HCT116 (cell line): ENCODE measurements at regions not wholly inside any gene's neighbourhood (a gene's known extent, or its start where the extent isn't known, plus 50 kb on each side); places are given as distances from the start of the nearest gene placed in this dataset.

Experiments
- ATAC-seq: fragments of 200-7000 bp; cut with Tn5 transposase; 2 replicates; pipeline ENCODE4 v1.9.1; 2020; ENCODE audit warnings: mild to moderate bottlenecking, moderate library complexity
- BruUV-seq: library from RNA; stranded (reverse); fragments of 400-500 nt; replicated peaks from 2 replicates; lab custom pipeline; 2021; lab: Mats Ljungman, UMichigan
- CTCF ChIA-PET: fragments of 300-600 bp; sonication (Branson Sonifier 250); formaldehyde crosslinking; loops from one replicate; lab custom pipeline; 2021; ENCODE audit warnings: antibody characterized with exemption; lab: Charles Lee
- POLR2A ChIA-PET: fragments of 300-600, 350-600 bp; sonication (Branson Sonifier 250); formaldehyde crosslinking; loops from one replicate; lab custom pipeline; 2021; ENCODE audit warnings: antibody characterized with exemption; lab: Charles Lee
- RAD21 ChIA-PET, 2 experiments: fragments of 300-600 bp; sonication (Branson Sonifier 250); formaldehyde crosslinking; loops; one replicate each; lab custom pipeline; 2023; ENCODE audit warnings: low total read pairs in 2 of 2; ENCODE audit not compliant: uncharacterized antibody in 2 of 2, unreplicated experiment in 2 of 2, low non-redundant PET in 1 of 2; lab: Charles Lee
- DNase-seq: peaks from one replicate; pipeline ENCODE4 v3.0.0-alpha.2; 2010; ENCODE audit warnings: low read depth, low spot score
- H2AFZ ChIP-seq: fragments of 200-600 bp; shearing (Covaris generic), sonication (generic); 2 replicates; pipeline ENCODE4 v1.6.1; 2017; ENCODE audit warnings: low read depth, mixed run types, mixed read lengths, antibody characterized with exemption, low read length; ENCODE audit not compliant: poor library complexity, severe bottlenecking
- H3K27ac ChIP-seq: 2 replicates; pipeline ENCODE4 v1.5.1; 2012; ENCODE audit warnings: low read depth, low read length
- H3K27me3 ChIP-seq: fragments of 200-600 bp; sonication (generic); 2 replicates; pipeline ENCODE4 v1.6.1; 2016; ENCODE audit warnings: mixed run types, low read length, mixed read lengths; ENCODE audit not compliant: insufficient read depth
- H3K36me3 ChIP-seq, 2 experiments: fragments of 200-500 bp in 1 of 2; fragments of 200-600 bp in 1 of 2; sonication (Bioruptor generic) in 1 of 2; sonication (generic) in 1 of 2; 2 replicates each; pipeline versions ENCODE4 v1.5.1 to v1.6.1; 2014 to 2016; ENCODE audit warnings: low read length in 2 of 2, inconsistent platforms in 1 of 2, mixed read lengths in 1 of 2, mixed run types in 1 of 2; ENCODE audit not compliant: insufficient read depth in 2 of 2, control insufficient read depth in 1 of 2
- H3K4me1 ChIP-seq, 2 experiments: fragments of 200-600 bp in 1 of 2; sonication (generic) in 1 of 2; 2 replicates each; pipeline versions ENCODE4 v1.5.1 to v1.6.1; 2012 to 2017; ENCODE audit warnings: low read length in 2 of 2, inconsistent platforms in 1 of 2, mild to moderate bottlenecking in 1 of 2, mixed read lengths in 1 of 2, mixed run types in 1 of 2, moderate library complexity in 1 of 2; ENCODE audit not compliant: insufficient read depth in 2 of 2, control insufficient read depth in 1 of 2
- H3K4me2 ChIP-seq: fragments of 200-600 bp; sonication (generic); 2 replicates; pipeline ENCODE4 v1.6.1; 2017; ENCODE audit warnings: mixed run types, low read length, mixed read lengths
- H3K4me3 ChIP-seq, 2 experiments: fragments of 200-600 bp in 1 of 2; sonication (generic) in 1 of 2; replicated peaks in 1 of 2; 2 replicates each; pipeline ENCODE4 v1.5.1; 2011 to 2016; ENCODE audit warnings: low read length in 2 of 2, control low read depth in 1 of 2, low read depth in 1 of 2, mild to moderate bottlenecking in 1 of 2, mixed read lengths in 1 of 2, mixed run types in 1 of 2
- H3K79me2 ChIP-seq: fragments of 200-600 bp; sonication (generic); 2 replicates; pipeline ENCODE4 v1.6.1; 2017; ENCODE audit warnings: mild to moderate bottlenecking, mixed run types, low read length, moderate library complexity, mixed read lengths; ENCODE audit not compliant: insufficient read depth
- H3K9ac ChIP-seq: fragments of 200-600 bp; sonication (generic); 2 replicates; pipeline ENCODE4 v1.6.1; 2016; ENCODE audit warnings: low read length, mixed read lengths
- H3K9me2 ChIP-seq: fragments of 200-600 bp; sonication (generic), shearing (Covaris generic); 2 replicates; pipeline ENCODE4 v1.6.1; 2017; ENCODE audit warnings: mixed run types, mild to moderate bottlenecking, moderate library complexity; ENCODE audit not compliant: insufficient read depth
- H3K9me3 ChIP-seq, 2 experiments: fragments of 200-500 bp in 1 of 2; fragments of 200-600 bp in 1 of 2; sonication (Bioruptor generic) in 1 of 2; sonication (generic) in 1 of 2; 2 replicates each; pipeline ENCODE4 v1.6.1; 2014 to 2017; ENCODE audit warnings: low read length in 2 of 2, mixed read lengths in 2 of 2, inconsistent platforms in 1 of 2, low read depth in 1 of 2, mild to moderate bottlenecking in 1 of 2, mixed run types in 1 of 2, moderate library complexity in 1 of 2; ENCODE audit not compliant: control insufficient read depth in 1 of 2, insufficient read depth in 1 of 2
- H4K20me1 ChIP-seq: fragments of 200-600 bp; sonication (generic), shearing (Covaris generic); 2 replicates; pipeline ENCODE4 v1.6.1; 2017; ENCODE audit warnings: mixed run types, mild to moderate bottlenecking, moderate library complexity; ENCODE audit not compliant: insufficient read depth
- CBX3 ChIP-seq: IDR thresholded peaks from 2 replicates; pipeline ENCODE4 v1.6.1; 2012; ENCODE audit warnings: low read depth
- CEBPB ChIP-seq: IDR thresholded peaks from 2 replicates; pipeline ENCODE4 v1.6.1; 2012; ENCODE audit warnings: low read depth
- CTCF ChIP-seq, 3 experiments: fragments of 200-600 bp in 1 of 3; sonication (generic) in 1 of 3; IDR thresholded peaks in 2 of 3; conservative IDR thresholded peaks in 1 of 3; 2 replicates each; pipeline ENCODE4 v1.5.1; 2012 to 2017; ENCODE audit warnings: low read depth in 2 of 3, low read length in 2 of 3, antibody characterized with exemption in 1 of 3, borderline replicate concordance in 1 of 3, control low read depth in 1 of 3, mild to moderate bottlenecking in 1 of 3, mixed read lengths in 1 of 3, mixed run types in 1 of 3, moderate library complexity in 1 of 3; ENCODE audit not compliant: insufficient read depth in 1 of 3
- EGR1 ChIP-seq: IDR thresholded peaks from 2 replicates; pipeline ENCODE4 v1.6.1; 2012; ENCODE audit warnings: low read depth
- EZH2 ChIP-seq: fragments of 200-600 bp; sonication (generic); IDR thresholded peaks from 2 replicates; pipeline ENCODE4 v1.6.1; 2017; ENCODE audit warnings: antibody characterized with exemption, mixed run types
- EZH2phosphoT487 ChIP-seq: fragments of 200-600 bp; IDR thresholded peaks from 2 replicates; pipeline ENCODE4 v1.6.1; 2018; ENCODE audit warnings: antibody characterized with exemption, borderline replicate concordance
- JUND ChIP-seq: IDR thresholded peaks from 2 replicates; pipeline ENCODE4 v1.6.1; 2012
- RAD21 ChIP-seq: IDR thresholded peaks from 2 replicates; pipeline ENCODE4 v1.6.1; 2012; ENCODE audit warnings: low read depth, mild to moderate bottlenecking
- SIN3A ChIP-seq: IDR thresholded peaks from 2 replicates; pipeline ENCODE4 v1.6.1; 2012; ENCODE audit warnings: low read depth
- SP1 ChIP-seq: IDR thresholded peaks from 2 replicates; pipeline ENCODE4 v1.6.1; 2012; ENCODE audit warnings: low read depth
- SRF ChIP-seq: IDR thresholded peaks from 2 replicates; pipeline ENCODE4 v1.6.1; 2012; ENCODE audit warnings: low read depth
- YY1 ChIP-seq: IDR thresholded peaks from 2 replicates; pipeline ENCODE4 v1.6.1; 2011; ENCODE audit warnings: low read length, low read depth, moderate library complexity, mild to moderate bottlenecking; ENCODE audit not compliant: insufficient replicate concordance; ENCODE audit errors: extremely low read depth
- ZFX ChIP-seq: fragments of 450-650 bp; IDR thresholded peaks from 2 replicates; pipeline ENCODE4 v1.6.1; 2017
- ZNF274 ChIP-seq: fragments of 200-500 bp; sonication (Bioruptor generic); IDR thresholded peaks from 2 replicates; pipeline ENCODE4 v1.6.1; 2014; ENCODE audit warnings: mild to moderate bottlenecking, low read depth, low read length, inconsistent platforms
- intact Hi-C: fragments of 100-400 bp; cut with micrococcal nuclease; formaldehyde crosslinking; loops from 2 replicates; pipeline ENCODE4 v1.10.0; 2022
- TF ChIP-seq, protein P1 (sequence below): IDR thresholded peaks from 2 replicates; pipeline ENCODE4 v1.6.1; 2011; ENCODE audit warnings: mild to moderate bottlenecking, low read length, moderate library complexity; ENCODE audit not compliant: insufficient replicate concordance; ENCODE audit errors: extremely low read depth
- TF ChIP-seq, protein P2 (sequence below): IDR thresholded peaks from 2 replicates; pipeline ENCODE4 v1.6.1; 2012

GRCh38 chr16:80071964-80072456, 468.8 kb upstream of the DYNLRB2 start:
- no peaks in the 10 kb centered on the region for H3K27me3 ChIP-seq
- no peaks in the 10 kb centered on the region for H3K79me2 ChIP-seq
- no TSS peak for BruUV-seq
- H3K36me3 ChIP-seq: no peaks in the 10 kb centered on the region
- H3K9me2 ChIP-seq: no peaks in the 10 kb centered on the region
- intact Hi-C loops: no loop called here
- no peaks in the 10 kb centered on the region for H3K4me1 ChIP-seq
- peaks cover 53 to 72% of the 10 kb centered on the region in 2 experiments; a peak in 2 of 4 replicates for H3K9me3 ChIP-seq
- RAD21 ChIA-PET: no interaction called here
- H2AFZ ChIP-seq: no peak overlapping the region
- no peak for TF ChIP-seq SRF
- TF ChIP-seq, protein P1, sequence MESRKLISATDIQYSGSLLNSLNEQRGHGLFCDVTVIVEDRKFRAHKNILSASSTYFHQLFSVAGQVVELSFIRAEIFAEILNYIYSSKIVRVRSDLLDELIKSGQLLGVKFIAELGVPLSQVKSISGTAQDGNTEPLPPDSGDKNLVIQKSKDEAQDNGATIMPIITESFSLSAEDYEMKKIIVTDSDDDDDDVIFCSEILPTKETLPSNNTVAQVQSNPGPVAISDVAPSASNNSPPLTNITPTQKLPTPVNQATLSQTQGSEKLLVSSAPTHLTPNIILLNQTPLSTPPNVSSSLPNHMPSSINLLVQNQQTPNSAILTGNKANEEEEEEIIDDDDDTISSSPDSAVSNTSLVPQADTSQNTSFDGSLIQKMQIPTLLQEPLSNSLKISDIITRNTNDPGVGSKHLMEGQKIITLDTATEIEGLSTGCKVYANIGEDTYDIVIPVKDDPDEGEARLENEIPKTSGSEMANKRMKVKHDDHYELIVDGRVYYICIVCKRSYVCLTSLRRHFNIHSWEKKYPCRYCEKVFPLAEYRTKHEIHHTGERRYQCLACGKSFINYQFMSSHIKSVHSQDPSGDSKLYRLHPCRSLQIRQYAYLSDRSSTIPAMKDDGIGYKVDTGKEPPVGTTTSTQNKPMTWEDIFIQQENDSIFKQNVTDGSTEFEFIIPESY: no peak
- no peak for TF ChIP-seq EGR1
- TF ChIP-seq CBX3: no peak
- no peak for TF ChIP-seq RAD21
- H3K27ac ChIP-seq: no peak overlapping the region
- DNase-seq: no peak
- no peak for ATAC-seq
- no peaks in the 10 kb centered on the region for H4K20me1 ChIP-seq
- no peak overlapping the region for H3K4me3 ChIP-seq
- no peak overlapping the region for H3K9ac ChIP-seq
- CTCF ChIA-PET: no interaction called here
- POLR2A ChIA-PET: no interaction called here
- no peak overlapping the region for H3K4me2 ChIP-seq

DNA sequence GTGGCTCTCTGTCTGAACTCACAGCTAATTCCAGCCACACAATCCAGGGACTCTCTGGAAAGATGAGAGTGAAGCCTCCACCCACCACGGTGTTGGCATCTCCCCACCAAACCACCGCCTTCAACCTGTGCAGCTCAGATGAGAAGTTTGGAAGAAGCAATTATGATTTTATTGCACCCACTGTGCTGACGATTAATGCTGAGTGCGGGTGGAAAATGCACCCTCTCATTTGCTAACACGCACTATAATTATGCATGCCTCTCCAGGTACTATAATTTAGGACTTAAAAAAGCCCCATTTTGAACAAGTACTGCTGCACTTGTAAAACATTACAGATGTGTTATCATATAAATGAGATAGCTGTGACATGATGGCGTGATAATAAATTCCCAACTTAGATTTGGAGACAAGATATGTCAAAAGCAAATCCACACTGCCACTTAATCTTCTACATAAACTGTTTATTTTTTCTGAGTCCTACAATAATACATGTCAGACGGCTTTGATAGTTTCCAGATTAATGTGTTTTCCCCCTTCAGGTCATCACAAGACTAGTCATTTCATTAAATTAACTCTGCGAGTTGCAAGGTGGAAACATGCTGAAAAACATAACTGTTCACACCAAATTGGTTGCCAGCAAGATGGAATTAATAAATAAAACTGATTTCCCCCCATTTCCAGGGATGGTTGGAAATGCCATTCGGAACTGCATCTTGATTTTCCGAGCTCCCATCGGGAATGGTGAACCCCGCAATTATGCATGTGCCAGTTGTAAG, 466.5 kb upstream of the MAF start:
- H3K79me2 ChIP-seq: no peaks in the 10 kb centered on the region
- intact Hi-C loops: no loop called here
- no peaks in the 10 kb centered on the region for H3K27me3 ChIP-seq
- no TSS peak for BruUV-seq
- no peak overlapping the region for H3K4me2 ChIP-seq
- CTCF ChIA-PET: no interaction called here
- H3K27ac ChIP-seq: no peak overlapping the region
- H3K4me3 ChIP-seq: no peak overlapping the region
- H2AFZ ChIP-seq: no peak overlapping the region
- RAD21 ChIA-PET: no interaction called here
- H3K4me1 ChIP-seq: no peaks in the 10 kb centered on the region
- DNase-seq (no peak), ATAC-seq (no peak)
- no peaks in the 10 kb centered on the region for H3K9me2 ChIP-seq
- H3K36me3 ChIP-seq: no peaks in the 10 kb centered on the region
- no peak overlapping the region for H3K9ac ChIP-seq
- POLR2A ChIA-PET: no interaction called here
- H3K9me3 ChIP-seq: peaks cover 44 to 71% of the 10 kb centered on the region in 2 experiments; a peak in 2 of 4 replicates
- no peaks in the 10 kb centered on the region for H4K20me1 ChIP-seq
- TF ChIP-seq CTCF (IDR thresholded peaks at IDR 0.05 in 2 of 3, conservative IDR thresholded peaks at IDR 0.05 in 1 of 3; ENCODE audit: borderline replicate concordance in 1 of 3, insufficient read depth in 1 of 3, low read depth in 2 of 3, low read length in 2 of 3) (no peak), EZH2phosphoT487 (no peak), ZNF274 (no peak), EZH2 (no peak), ZFX (no peak), SP1 (no peak), CEBPB (no peak), SIN3A (no peak), YY1 (no peak), JUND (no peak)
- TF ChIP-seq, protein P2, sequence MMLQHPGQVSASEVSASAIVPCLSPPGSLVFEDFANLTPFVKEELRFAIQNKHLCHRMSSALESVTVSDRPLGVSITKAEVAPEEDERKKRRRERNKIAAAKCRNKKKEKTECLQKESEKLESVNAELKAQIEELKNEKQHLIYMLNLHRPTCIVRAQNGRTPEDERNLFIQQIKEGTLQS: no peak
